Ovary (tissue), 3 donors: ENCODE measurements at regions not wholly inside any gene's neighbourhood (a gene's known extent, or its start where the extent isn't known, plus 50 kb on each side); places are given as distances from the start of the nearest gene placed in this dataset.

Experiments
- EP300 ChIP-seq: sonication (generic); formaldehyde crosslinking; IDR thresholded peaks from one replicate; pipeline ENCODE4 v1.6.1; 2017; ENCODE audit warnings: antibody characterized with exemption
- POLR2A ChIP-seq: fragments of 450-650 bp; IDR thresholded peaks from one replicate; pipeline ENCODE4 v1.6.1; 2017; ENCODE audit warnings: antibody characterized with exemption, mild to moderate bottlenecking, moderate library complexity
- TF ChIP-seq, protein P1 (sequence below), 3 donors: fragments of 450-650 bp in 2 of 3; fragments of 200-600 bp in 1 of 3; IDR thresholded peaks; one replicate each; pipeline versions ENCODE4 v1.5.1 to v1.8.0; 2016 to 2022; ENCODE audit warnings: antibody characterized with exemption in 3 of 3, mild to moderate bottlenecking in 1 of 3
- donor health status: DM: no; HTN: no; CAD: no.

DNA sequence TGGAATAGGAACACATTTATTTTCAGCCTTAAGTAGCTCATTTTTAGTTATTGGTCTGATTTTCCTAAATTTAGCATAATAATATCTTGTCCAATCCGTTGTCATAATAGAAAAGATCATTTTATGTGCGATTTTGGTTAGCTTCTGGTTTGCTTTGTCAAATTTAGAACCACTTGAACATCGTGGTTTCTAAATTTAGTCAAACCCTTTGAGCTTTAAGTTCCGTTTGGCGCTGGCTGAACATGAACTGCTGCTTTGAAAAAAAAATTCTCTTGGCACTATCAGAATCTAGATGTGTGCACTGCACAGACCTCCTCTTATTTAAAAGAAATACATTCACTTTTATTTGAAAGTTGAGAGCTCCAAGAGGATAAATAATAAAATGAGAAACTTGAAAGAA lies 370.6 kb downstream of the PTPRC start:
- TF ChIP-seq, protein P1, sequence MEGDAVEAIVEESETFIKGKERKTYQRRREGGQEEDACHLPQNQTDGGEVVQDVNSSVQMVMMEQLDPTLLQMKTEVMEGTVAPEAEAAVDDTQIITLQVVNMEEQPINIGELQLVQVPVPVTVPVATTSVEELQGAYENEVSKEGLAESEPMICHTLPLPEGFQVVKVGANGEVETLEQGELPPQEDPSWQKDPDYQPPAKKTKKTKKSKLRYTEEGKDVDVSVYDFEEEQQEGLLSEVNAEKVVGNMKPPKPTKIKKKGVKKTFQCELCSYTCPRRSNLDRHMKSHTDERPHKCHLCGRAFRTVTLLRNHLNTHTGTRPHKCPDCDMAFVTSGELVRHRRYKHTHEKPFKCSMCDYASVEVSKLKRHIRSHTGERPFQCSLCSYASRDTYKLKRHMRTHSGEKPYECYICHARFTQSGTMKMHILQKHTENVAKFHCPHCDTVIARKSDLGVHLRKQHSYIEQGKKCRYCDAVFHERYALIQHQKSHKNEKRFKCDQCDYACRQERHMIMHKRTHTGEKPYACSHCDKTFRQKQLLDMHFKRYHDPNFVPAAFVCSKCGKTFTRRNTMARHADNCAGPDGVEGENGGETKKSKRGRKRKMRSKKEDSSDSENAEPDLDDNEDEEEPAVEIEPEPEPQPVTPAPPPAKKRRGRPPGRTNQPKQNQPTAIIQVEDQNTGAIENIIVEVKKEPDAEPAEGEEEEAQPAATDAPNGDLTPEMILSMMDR (IDR thresholded peaks at IDR 0.05), result no peak
- TF ChIP-seq EP300 (no peak), POLR2A (no peak)
